HepG2 (cell line): ENCODE measurements at regions not wholly inside any gene's neighbourhood (a gene's known extent, or its start where the extent isn't known, plus 50 kb on each side); places are given as distances from the start of the nearest gene placed in this dataset.

Experiments used
- ATAC-seq: fragments of 200-7000 bp; cut with Tn5 transposase; 3 replicates; pipeline ENCODE4 v1.9.1; 2020; ENCODE audit warnings: mild to moderate bottlenecking, moderate library complexity
- BruUV-seq: library from RNA; stranded (reverse); fragments of 400-500 nt; replicated peaks from 2 replicates; lab custom pipeline; 2021; lab: Mats Ljungman, UMichigan
- CTCF ChIA-PET: fragments of 300-600 bp; formaldehyde crosslinking; extraction: SDS; loops from one replicate; lab custom pipeline; 2021; ENCODE audit warnings: low total read pairs, inconsistent platforms, low intra/inter-chr PET ratio; lab: Yijun Ruan, JAX
- POLR2A ChIA-PET: fragments of 350-600 bp; sonication (Branson Sonifier 250); formaldehyde crosslinking; loops from one replicate; lab custom pipeline; 2020; ENCODE audit warnings: antibody characterized with exemption, inconsistent platforms; lab: Yijun Ruan, JAX
- DNase-seq: peaks from one replicate; pipeline ENCODE4 v3.0.0-alpha.2; 2015; ENCODE audit warnings: low spot score
- FAIRE-seq: peaks from 3 replicates; lab custom pipeline; 2011; peaks lifted over from hg19 to GRCh38; lab: Jason Lieb, UNC
- H2AFZ ChIP-seq: one replicate; pipeline ENCODE4 v1.6.1; 2011; ENCODE audit warnings: low read length, inconsistent platforms
- H3K27ac ChIP-seq: fragments of 300-600 bp; 3 replicates; pipeline ENCODE4 v1.8.0; 2011; ENCODE audit warnings: mixed run types, mild to moderate bottlenecking, mixed read lengths, low read length, inconsistent platforms; ENCODE audit not compliant: insufficient read depth; ENCODE audit errors: extremely low read length
- H3K27me3 ChIP-seq, 2 experiments: fragments of 200-600 bp in 1 of 2; 2 replicates in 1 of 2; 3 replicates in 1 of 2; pipeline versions ENCODE4 v1.6.0 to v1.8.0; 2011; ENCODE audit warnings: low read length in 2 of 2, mild to moderate bottlenecking in 2 of 2, moderate library complexity in 2 of 2, inconsistent platforms in 1 of 2; ENCODE audit not compliant: insufficient read depth in 2 of 2, control insufficient read depth in 1 of 2
- H3K36me3 ChIP-seq, 2 experiments: fragments of 200-600 bp in 1 of 2; replicated peaks in 1 of 2; 2 replicates in 1 of 2; 3 replicates in 1 of 2; pipeline versions ENCODE4 v1.5.1 to v1.8.0; 2011; ENCODE audit warnings: low read length in 2 of 2, inconsistent platforms in 1 of 2; ENCODE audit not compliant: insufficient read depth in 2 of 2, control insufficient read depth in 1 of 2
- H3K4me1 ChIP-seq: 2 replicates; pipeline ENCODE4 v1.5.1; 2012; ENCODE audit warnings: low read length, inconsistent platforms; ENCODE audit not compliant: insufficient read depth
- H3K4me2 ChIP-seq: 2 replicates; pipeline ENCODE4 v1.6.0; 2011; ENCODE audit warnings: low read depth, low read length, inconsistent platforms
- H3K4me3 ChIP-seq, 3 experiments: fragments of 200-600 bp in 1 of 3; sonication (generic), shearing (Covaris generic) in 1 of 3; replicated peaks in 1 of 3; 2 replicates each; pipeline ENCODE4 v1.5.1; 2011 to 2016; ENCODE audit warnings: low read length in 3 of 3, inconsistent platforms in 2 of 3, low read depth in 2 of 3, mild to moderate bottlenecking in 2 of 3, control low read depth in 1 of 3, mixed read lengths in 1 of 3; ENCODE audit not compliant: insufficient read depth in 1 of 3
- H3K79me2 ChIP-seq: one replicate; pipeline ENCODE4 v1.6.1; 2011; ENCODE audit warnings: low read length, inconsistent platforms; ENCODE audit not compliant: insufficient read depth
- H3K9ac ChIP-seq: 2 replicates; pipeline ENCODE4 v1.6.0; 2011; ENCODE audit warnings: mild to moderate bottlenecking, low read depth, low read length, inconsistent platforms; ENCODE audit not compliant: insufficient read depth
- H3K9me3 ChIP-seq: 2 replicates; pipeline ENCODE4 v1.5.1; 2012; ENCODE audit warnings: mild to moderate bottlenecking, low read length
- H4K20me1 ChIP-seq: 2 replicates; pipeline ENCODE4 v1.6.0; 2011; ENCODE audit warnings: inconsistent platforms, mild to moderate bottlenecking, low read length, moderate library complexity; ENCODE audit not compliant: insufficient read depth
- BRF2 ChIP-seq: sonication (generic); formaldehyde crosslinking; IDR thresholded peaks from 2 replicates; pipeline ENCODE4 v1.8.1; 2022; ENCODE audit warnings: mild to moderate bottlenecking, missing genetic modification reagents
- MEIS2 ChIP-seq: sonication (generic); formaldehyde crosslinking; IDR thresholded peaks from 2 replicates; pipeline ENCODE4 v1.9.0; 2021; ENCODE audit warnings: mild to moderate bottlenecking, missing genetic modification reagents
- NR3C1 ChIP-seq: sonication (generic); formaldehyde crosslinking; IDR thresholded peaks from 2 replicates; pipeline ENCODE4 v1.4.0; 2020; ENCODE audit warnings: missing genetic modification reagents
- RELA ChIP-seq: sonication (generic); formaldehyde crosslinking; IDR thresholded peaks from 2 replicates; pipeline ENCODE4 v1.4.0; 2020; ENCODE audit warnings: missing genetic modification reagents
- TEF ChIP-seq: sonication (generic); formaldehyde crosslinking; IDR thresholded peaks from 2 replicates; pipeline ENCODE4 v1.5.0; 2020; ENCODE audit warnings: missing genetic modification reagents
- ZNF256 ChIP-seq: sonication (generic); formaldehyde crosslinking; conservative IDR thresholded peaks from 2 replicates; pipeline ENCODE4 v1.4.0; 2020; ENCODE audit warnings: missing genetic modification reagents
- WGBS: methylation state at CpG from one replicate; pipeline ENCODE4 v1.1.6; 2017; ENCODE audit warnings: low lambda C conversion rate; 5-methylcytosine and 5-hydroxymethylcytosine counted together
- in situ Hi-C: cut with HindIII; loops from 2 replicates; pipeline ENCODE4 v1.10.0; 2017; ENCODE audit warnings: low pct_unique_long_range_greater_than_20kb; ENCODE audit not compliant: extremely low pct_ligation_motif_present
- intact Hi-C: fragments of 100-400 bp; cut with micrococcal nuclease; formaldehyde crosslinking; loops from one replicate; pipeline ENCODE4 v1.10.0; 2022; ENCODE audit not compliant: unreplicated experiment

GRCh38 chr6:14062345-14063029 is 55.1 kb upstream of the CD83 start:
- no TSS peak for BruUV-seq
- intact Hi-C loops = no loop called here

More at GRCh38 chr6:14062345-14063029, 55.1 kb upstream of the CD83 start:
- Histone ChIP-seq H3K27ac (no peak overlapping the region), H3K4me3 (no peak overlapping the region), H2AFZ (no peak overlapping the region), H3K4me2 (no peak overlapping the region), H4K20me1 (no peaks in the 10 kb centered on the region), H3K4me1 (no peaks in the 10 kb centered on the region), H3K27me3 (peaks cover 0 to 19% of the 10 kb centered on the region in 2 experiments; a peak in 3 of 5 replicates), H3K9me3 (no peaks in the 10 kb centered on the region), H3K9ac (no peak overlapping the region), H3K79me2 (no peaks in the 10 kb centered on the region), H3K36me3 (no peaks in the 10 kb centered on the region)
- TF ChIP-seq BRF2 (CRISPR knock-in tag) (no peak), NR3C1 (CRISPR knock-in tag) (no peak), RELA (CRISPR knock-in tag) (no peak), ZNF256 (CRISPR knock-in tag) (peak; percentile 96), TEF (CRISPR knock-in tag) (no peak), MEIS2 (CRISPR knock-in tag) (no peak)
- POLR2A ChIA-PET = no interaction called here
- DNase-seq = no peak
- no peak for ATAC-seq
- FAIRE-seq = no peak
- 6% methylated on average over 3 of the region's 3 CpGs for WGBS
- in situ Hi-C loops = loop anchor here (5.0 kb wide), 1 partner anchor 155 kb away; no protein-coding TSS in a partner anchor
- CTCF ChIA-PET = no interaction called here
